NCI-H2196 treated with DMSO at 0.1 percent for 48 hours (cell line): ENCODE measurements at regions not wholly inside any gene's neighbourhood (a gene's known extent, or its start where the extent isn't known, plus 50 kb on each side); places are given as distances from the start of the nearest gene placed in this dataset.

ENCODE experiments used
- DNase-seq: peaks from one replicate; lab custom pipeline; 2025; ENCODE audit not compliant: unreplicated experiment; lab: John Stamatoyannopoulos, UW

DNA sequence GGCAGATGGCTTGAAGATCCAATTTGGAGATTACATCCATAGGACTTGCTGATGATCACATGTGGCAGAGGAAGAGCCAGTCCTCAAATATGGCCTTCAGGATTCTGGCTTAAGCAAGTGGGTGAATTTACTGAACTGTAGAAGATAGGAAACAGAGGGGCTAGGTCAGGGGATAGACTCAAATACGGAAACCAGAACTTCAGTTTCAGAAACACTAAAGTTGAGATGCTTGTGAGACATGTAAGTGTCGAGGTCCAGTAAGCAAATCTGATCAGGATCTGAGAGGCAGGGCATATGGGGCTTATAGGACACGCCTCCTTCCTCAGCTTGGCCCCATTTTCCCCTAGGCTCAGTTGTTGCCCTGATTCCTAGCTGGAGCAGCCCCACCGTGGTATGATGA lies 107.7 kb downstream of the LBH start:
- no peak for DNase-seq

DNA sequence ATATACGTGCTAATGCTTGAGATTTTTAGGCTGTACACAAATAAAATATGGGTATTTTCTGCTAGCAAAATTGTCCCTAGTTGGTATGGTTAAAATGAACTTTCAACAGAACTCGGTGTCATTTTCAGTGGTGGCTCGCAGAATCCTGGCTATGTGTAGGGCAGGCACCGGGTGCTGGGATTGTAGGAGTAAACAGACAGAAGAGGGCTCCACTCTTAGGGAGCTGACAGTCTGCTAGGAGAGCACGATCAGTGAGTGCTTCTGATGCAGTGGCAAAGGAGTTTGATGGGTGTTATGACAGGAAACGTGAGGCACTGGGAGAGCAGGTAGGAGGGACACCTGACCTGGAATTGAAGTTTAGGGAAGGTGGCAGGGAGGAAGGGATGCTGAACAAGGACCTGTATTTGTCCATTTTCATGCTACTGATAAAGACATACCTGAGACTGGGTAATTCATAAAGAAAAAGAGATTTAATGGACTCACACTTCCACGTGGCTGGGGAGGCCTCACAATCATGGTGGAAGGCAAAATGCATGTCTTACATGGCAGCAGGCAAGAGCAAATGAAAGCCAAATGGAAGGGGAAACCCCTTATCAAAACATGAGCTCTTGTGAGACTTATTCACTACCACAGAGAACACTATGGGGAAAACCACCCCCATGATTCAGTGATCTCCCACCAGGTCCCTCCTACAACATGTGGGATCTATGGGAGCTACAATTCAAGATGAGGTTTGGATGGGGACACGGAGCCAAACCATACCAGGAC lies 105.4 kb upstream of the LCLAT1 start:
- no peak for DNase-seq

DNA sequence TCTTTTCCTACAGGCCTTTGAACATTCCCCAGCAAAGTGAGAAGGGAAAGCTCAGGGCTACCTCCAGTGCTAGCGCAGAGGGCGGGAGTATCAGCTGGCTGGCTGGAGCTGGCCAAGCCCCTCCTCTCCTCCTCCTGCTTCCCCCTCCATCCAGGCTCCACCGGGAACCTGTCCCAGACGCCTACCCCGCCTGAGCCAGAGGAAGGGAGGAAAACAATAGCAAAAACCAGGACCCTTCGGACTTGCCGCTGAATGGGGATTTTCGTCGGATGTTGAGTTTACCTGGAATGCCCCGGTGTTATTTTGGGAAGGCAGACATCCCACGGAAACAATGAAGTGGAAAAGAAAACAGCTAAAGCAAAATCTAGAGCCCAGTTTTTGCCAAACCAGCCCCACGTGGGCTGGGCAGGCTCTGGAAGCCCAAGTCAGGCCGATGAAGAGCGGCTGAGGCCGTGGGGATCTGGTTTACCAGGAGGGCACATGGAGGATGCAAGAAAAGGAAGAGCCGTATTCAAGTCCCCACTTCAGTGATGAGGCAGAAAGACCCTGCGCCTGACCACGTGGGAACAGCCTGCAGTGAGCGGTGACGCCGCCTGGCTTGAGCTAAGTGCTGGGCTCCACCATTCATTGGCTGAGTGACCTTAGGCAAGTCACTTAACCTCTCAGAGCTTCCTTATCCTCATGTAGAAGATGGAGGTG lies 100.4 kb upstream of the LCLAT1 start:
- no peak for DNase-seq

DNA sequence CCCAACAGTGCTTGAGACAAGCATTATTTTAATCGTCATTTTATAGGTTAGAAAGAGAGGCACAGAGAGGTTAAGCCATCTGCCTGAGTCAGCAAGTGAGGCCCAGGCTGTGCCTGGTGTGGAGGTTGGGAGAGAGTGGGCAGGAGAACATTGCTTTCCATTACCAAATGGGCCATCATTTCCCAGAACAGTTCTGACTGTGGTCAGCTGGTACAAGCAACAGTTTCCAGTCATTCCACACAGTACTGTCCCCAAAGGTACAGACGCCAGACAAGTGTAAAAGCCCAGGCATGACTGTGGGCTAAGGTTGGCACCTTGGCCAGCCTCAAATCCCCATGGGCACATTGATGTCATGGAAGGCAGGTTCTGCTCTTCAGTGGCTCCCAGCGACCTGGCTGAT lies 98.2 kb upstream of the LCLAT1 start:
- no peak for DNase-seq

DNA sequence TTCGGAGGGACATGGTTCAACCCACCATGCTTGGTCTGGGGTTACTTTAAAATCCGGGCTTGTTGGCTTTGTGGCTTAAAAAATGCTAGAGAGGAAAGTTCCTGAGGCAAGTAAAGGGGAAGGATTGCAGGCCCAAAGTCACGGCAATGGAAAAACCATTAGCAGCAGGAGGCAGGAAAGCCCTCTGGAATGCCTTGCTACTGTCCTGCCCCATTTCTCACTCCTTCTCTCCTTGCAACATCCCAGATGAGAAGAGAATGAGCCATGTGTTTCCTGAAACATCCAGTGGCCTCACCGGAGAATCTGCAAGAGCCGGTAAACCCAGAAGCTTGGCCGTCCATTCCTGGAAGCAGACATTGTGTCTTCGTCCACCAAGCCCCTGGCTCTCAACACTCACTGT lies 97.4 kb upstream of the LCLAT1 start:
- no peak for DNase-seq

DNA sequence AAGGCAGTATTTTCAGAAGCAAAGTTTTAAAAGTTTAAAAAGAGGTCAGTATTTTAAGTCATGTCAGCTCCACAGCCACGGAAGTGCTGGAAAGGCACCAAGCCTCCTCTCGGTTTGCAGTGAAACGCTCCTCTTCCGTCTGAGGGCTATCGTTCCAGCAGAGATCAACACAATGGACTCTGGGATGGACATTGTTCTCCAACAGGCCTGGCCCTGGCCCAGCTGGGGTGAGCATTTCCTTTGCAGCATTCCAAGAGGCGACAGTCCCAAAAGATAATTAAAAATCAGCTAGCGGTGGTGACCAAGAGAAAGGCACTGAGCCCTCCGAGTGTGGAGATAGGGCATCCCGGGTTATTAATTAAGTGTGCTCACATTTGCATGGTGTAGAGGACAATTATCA lies 95.9 kb upstream of the LCLAT1 start:
- no peak for DNase-seq

DNA sequence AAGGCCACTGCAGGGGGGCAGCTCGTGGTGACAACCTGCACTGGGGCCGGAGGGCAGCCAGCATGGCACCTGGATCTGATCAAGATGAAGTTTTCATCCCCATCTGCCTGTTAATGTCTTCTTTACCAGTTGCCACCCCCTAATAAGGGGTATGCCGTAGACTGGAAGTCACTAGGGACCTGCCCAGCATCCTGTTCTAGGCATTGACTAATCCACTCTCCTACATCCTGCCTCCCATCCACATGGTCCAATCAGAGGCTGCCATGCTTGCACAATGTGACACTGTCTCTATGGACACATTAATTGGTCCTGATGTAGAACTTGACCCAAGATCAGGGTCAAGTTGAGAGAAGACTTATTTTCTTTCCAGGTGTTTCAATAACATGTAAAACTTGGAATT lies 95.1 kb upstream of the LCLAT1 start:
- DNase-seq, result no peak

DNA sequence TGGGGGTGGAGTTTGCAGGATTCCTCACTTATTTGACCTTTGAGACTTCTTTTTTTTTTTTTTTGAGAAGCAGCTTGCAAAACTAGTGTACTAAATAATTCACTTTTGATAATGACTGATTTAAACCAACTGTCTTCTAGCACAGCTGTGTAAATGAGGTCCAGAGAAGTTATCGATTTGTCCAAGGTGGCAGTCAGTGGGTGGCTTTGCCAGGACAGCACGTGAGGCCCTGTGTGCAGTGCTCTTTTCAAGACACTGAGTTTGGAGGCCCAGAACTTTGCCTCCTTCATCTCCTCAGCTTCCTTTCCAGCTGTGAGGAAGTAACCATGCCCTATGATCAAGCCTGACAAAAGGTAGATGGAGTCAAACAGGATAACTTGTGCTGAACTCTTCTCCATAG lies 92.9 kb upstream of the LCLAT1 start:
- no peak for DNase-seq

DNA sequence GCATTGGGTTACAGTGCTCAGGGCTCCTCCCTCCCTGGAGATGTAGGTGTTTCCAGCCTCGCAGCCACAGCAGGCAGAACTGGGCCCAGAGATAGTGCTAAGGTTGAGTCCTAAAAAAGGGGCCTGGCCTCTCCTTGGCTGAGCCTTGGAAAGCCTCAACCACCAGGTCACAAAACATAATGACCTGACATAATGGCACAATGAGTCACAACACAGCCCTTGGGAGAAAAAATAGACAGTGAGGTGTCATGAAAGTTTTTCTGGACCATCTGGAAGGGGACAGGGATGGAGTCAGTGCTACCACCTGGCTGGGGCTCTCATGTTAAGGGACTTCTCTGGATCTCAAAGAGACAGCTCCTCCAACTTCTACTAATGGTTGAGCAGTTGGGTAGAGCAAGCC lies 92.4 kb upstream of the LCLAT1 start:
- DNase-seq, result no peak

DNA sequence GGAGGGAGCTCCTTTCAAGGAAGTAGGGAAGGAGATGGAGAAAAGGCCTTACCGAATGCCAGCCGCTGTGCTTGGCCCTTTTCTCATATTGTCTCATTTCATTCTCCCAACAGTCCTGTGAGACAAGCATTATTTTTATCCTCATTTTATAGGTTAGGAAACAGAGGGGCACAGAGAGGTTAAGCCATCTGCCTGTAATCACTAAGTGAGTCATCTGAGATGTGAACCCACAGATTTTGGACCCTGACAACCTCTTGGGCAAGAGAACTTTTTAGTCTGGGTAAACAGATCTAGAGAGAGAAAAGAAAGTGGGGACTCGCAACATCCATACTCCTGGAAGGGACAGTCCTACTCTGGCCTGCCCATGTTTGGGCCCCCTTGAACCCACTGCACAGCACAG lies 91.7 kb upstream of the LCLAT1 start:
- no peak for DNase-seq

DNA sequence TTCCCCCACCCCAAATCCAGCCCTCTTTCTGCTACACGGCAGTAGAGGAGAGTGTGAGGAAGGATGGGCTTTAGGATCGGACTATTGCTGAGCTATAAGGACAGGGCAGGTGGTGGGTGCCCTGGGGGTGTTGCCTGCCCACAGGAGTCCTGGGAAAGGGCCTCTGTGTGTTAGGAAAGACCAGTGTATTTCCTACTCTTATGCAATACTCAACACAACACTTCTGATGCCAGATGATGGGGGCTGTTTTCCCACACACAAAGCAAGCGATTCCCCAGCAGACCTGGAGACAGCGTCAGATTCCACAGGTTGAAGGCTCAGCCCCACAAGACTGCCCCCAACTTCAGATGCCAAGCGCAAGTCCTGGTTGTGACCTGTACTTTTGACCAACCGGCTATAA lies 91.0 kb upstream of the LCLAT1 start:
- no peak for DNase-seq

DNA sequence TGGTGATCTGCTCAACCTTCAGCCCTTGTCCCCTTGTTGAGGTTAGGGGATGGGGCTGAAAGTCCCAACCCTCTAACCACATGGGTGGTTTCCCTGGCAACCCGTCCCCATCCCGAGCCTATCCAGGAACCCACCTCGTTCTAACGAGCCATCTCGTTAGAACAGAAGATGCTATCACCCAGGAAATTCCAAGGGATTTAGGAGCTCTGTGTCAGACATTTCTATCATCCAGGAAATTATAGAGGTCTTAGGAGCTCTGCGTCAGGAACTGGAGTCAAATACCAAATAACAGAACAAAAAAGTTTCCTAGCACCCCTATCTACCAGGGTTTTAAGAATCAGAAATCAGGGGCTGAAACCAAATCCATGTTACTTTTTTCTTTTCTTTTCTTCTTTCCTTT lies 90.3 kb upstream of the LCLAT1 start:
- DNase-seq, result no peak

DNA sequence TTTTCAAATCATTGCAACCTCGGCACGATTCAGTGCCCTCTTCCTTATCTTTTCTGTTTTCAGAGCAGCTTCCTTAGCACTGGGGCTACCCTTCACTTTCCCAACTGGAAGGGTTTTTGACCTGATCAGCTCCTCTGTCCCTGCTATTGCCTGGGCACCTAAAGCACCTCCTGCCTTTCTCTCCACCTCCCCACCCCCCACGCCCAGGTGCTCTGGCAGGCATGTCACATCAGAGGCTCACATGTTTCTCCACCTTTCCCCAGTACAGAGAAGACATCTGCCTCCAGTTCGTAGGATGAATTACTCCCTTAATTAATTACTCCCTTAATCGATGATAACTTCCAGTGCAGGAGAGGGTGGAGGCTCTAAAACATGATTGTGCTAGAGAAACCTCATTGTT lies 88.7 kb upstream of the LCLAT1 start:
- no peak for DNase-seq

DNA sequence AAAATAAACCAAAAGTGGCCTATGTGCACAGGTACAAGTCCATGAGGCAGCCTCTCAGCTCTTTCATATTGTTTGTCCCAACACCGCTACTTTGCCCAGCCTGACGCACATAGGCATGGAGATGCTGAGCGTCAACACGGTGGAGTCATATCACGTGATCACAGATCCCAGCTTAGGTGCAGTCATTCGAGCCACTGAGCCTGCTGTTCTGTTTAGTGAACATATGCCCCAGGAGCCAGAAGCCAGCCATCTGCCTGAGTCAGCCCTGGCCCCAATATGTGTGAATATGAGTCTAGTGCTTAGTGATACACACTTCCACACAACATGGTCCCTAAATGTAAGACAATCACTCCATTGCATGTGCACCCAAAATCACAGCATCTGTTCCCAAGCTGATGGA lies 88.2 kb upstream of the LCLAT1 start:
- no peak for DNase-seq

DNA sequence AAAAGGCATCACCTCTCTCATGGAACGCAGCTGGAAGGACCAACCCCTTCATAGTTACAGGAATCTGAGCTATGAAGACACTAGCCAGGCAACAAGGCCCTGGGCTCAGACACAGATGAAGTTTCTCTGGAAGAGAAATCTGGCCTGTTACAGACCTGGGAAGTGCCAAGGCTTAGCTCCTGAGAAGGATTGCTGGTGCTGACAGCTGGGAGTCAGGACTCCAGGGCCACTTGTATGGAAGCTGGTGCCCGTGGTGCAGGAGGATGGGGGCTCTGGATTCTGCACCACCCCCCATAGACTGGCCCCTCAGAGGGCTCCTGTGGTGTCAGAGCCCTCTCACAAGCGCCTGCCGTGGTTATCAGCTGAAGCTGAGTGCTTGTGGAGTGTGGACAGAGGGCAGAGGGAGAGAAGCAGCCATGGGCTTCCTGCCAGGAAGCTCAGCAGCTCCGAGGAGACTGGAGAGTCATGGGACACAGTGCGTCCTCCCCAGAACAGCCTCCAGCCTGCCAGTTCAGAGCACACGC lies 87.3 kb upstream of the LCLAT1 start:
- no peak for DNase-seq

DNA sequence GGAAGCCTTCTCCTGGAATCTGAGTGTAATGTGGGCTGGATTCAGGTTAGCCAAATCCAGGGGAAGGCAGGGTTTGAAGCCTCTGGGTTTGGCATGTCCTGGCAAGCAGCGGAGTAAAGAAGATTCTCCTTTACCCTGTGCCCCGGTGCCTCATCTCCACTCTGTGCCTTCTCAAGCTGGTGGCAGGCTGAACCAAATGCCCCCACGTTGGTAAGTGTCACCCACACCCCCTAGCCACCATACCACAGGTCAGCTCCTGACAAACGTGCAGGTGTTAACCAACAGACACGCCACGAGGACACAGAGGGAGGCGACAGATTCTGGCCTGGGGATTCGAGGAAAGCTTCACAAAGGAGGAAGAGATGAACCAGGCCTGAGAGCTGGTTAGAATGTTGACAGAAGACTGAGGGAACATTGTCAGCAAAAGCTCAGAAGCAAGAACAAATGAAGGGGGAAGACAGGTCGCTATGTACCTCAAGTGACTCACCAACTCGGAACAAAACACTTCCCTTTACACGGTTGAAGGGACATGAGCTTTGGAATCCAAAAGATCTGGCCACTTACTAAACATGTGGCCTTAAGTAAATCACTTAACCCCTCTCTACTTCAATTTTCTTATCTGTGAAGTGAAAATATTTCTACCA lies 85.2 kb upstream of the LCLAT1 start:
- no peak for DNase-seq

DNA sequence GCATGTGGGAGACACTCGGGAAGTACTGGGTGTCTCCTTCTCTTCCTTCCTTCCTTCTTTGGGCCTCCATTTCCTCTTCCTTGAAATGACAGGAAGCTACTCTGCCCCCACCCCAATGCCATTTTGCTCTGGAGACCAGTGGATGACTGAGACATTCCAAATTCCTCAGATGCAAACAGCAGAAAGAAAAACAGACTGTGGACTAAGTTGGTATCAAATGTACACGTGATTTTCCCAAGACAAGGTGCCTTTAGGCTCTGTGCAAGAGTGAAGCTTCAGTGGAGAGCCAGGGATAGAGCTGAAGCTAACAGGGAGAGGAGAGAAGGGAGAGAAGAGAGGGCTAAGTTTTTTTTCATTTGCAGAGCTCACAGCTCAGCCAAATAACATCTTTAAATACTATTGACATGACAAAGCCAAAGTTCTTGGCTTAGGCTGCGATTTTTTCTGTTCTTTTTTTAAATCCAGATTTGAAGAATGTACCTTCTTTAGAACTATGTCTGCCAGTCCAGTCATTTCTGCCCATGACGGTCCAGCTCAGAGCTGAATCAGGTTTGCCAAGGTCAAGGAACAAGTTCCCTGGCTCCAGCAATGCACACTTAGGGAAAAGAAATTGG lies 84.5 kb upstream of the LCLAT1 start:
- no peak for DNase-seq

DNA sequence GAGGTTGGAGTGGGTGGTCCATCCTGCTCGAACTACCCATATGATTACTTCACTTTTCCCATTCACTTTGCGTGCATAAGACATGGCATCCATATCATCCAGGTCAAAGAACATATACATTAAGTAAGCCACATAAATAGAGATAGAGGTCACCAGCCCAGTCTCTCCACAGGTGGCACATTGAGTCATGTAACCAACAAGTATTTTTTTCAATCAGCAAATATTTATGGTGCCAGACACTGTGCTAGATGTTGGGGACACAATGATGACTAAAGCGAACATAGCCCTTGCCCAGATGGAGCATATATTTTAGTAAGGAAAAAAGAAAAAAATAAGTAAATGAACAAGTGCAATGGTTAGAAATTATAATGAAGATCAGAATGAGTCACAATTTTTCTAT lies 83.6 kb upstream of the LCLAT1 start:
- no peak for DNase-seq

DNA sequence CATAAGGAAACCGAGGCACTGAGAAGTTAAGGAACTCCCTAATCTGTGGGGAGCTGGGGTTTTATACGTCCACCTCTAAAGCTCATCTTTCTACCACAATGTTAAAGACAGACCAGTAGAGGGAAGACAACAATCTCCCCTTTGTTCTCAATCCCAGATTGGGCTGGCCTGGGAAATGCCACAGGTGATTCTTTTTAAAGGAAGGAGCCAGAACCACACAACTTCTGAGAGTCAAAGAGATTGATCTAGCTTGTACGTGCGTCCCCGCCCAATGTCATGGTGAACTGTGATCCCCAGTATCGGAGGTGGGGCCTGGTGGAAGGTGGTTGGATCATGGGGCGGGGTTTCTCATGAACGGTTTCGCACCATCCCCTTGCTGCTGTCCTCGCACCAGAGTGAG lies 81.8 kb upstream of the LCLAT1 start:
- DNase-seq, result no peak

DNA sequence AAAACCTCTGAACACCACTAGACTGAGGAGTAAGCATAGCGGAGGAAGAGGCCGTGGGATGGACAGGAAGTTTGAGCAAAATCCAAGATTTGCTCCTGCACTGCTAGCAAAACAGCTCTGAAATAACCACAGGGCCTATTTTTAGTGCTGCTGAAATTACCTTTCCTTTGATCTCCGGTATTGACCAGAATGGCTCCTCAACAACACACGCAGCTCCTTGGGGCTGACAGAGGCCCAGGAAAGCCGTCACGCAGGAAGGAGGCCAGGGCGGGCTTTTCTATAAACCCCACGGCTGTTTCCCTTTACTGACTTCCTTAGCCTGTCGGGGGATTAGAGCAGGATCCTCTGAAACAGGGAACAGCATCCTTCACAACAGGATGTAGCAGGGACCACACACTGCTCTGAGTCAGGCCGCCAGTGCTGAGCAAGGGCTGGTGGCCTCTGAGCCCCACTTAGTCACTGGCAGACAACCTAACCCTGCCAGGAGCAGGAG lies 80.8 kb upstream of the LCLAT1 start:
- no peak for DNase-seq

DNA sequence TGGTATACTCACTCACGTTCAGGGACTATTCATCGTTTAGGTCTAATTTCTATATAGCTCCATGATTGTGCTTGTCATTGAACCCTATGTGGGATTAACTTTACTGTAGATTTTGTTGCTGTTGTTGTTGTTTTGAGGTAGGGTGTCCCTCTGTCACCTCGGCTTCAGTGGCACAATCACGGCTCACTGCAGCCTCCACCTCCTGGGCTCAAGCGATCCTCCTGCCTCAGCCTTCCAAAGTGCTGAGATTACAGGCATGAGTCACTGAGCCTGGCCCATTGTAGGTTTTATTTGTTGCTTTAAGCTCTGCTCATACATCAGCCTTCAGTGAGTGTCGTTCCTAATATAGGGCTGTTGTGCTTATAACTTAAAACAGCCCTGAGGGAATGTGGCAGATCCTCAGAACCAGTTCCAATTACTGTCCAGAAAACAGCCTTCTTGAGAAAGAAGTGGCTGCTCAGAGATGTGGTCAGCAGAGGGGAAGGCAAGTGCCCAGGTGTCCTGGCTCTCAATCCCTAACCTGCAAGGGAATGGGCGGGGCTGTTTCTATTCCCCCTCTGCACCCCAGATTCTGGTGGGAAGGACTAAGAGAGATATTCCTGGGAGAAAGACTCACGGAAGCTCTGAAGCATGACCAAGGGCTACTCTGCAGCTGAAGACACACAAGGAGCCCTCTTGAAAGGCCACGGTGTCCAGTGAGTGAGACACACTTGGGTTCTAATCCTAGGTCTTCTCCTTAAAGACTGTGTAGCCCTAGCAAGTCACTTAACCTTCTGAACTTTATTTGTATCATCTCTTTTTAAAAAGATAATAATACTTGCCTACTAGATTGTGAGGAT lies 79.6 kb upstream of the LCLAT1 start:
- DNase-seq, result no peak
